ENCODE measurements at regions not wholly inside any gene's neighbourhood (a gene's known extent, or its start where the extent isn't known, plus 50 kb on each side); places are given as distances from the start of the nearest gene placed in this dataset.

- Histone ChIP-seq H3K27me3 (no peaks in the 10 kb centered on the region), H3K9me3 (peaks cover 0 to 2% of the 10 kb centered on the region in 2 donors), H3K4me3 (no peak overlapping the region), H3K36me3 (no peaks in the 10 kb centered on the region), H3K4me1 (no peaks in the 10 kb centered on the region), H3K27ac (no peak overlapping the region)
- no peak for TF ChIP-seq CTCF (IDR thresholded peaks at IDR 0.05)
- ATAC-seq = no peak
- intact Hi-C loops (cut with DNase I) = no loop called here
- no peak for DNase-seq
These were observed 739.4 kb upstream of the RAB6C start for GRCh38 chr2:129240061-129240460.

GRCh38 chr2:129242269-129242668, 737.2 kb upstream of the RAB6C start:
- no peak for ATAC-seq

GRCh38 chr2:129247751-129248150, 731.7 kb upstream of the RAB6C start:
- ATAC-seq (no peak), DNase-seq (no peak)
- intact Hi-C loops (cut with DNase I) = no loop called here
- H3K27me3 ChIP-seq = no peaks in the 10 kb centered on the region
- no peak overlapping the region for H3K4me3 ChIP-seq
- H3K27ac ChIP-seq = no peak overlapping the region
- no peaks in the 10 kb centered on the region for H3K36me3 ChIP-seq
- H3K9me3 ChIP-seq = no peaks in the 10 kb centered on the region
- no peaks in the 10 kb centered on the region for H3K4me1 ChIP-seq
- TF ChIP-seq CTCF (IDR thresholded peaks at IDR 0.05) = no peak

More at GRCh38 chr2:129242269-129242668, 737.2 kb upstream of the RAB6C start:
- no peak for DNase-seq
- intact Hi-C loops (cut with DNase I) = no loop called here
- no peaks in the 10 kb centered on the region for H3K4me1 ChIP-seq
- TF ChIP-seq CTCF (IDR thresholded peaks at IDR 0.05) = no peak
- H3K27ac ChIP-seq = no peak overlapping the region
- H3K9me3 ChIP-seq = no peaks in the 10 kb centered on the region
- H3K4me3 ChIP-seq = no peak overlapping the region
- no peaks in the 10 kb centered on the region for H3K27me3 ChIP-seq
- no peaks in the 10 kb centered on the region for H3K36me3 ChIP-seq

GRCh38 chr2:129248198-129248597, 731.3 kb upstream of the RAB6C start:
- intact Hi-C loops (cut with DNase I) = no loop called here
- Histone ChIP-seq H3K9me3 (no peaks in the 10 kb centered on the region), H3K36me3 (no peaks in the 10 kb centered on the region), H3K4me1 (no peaks in the 10 kb centered on the region), H3K27ac (no peak overlapping the region), H3K4me3 (no peak overlapping the region), H3K27me3 (no peaks in the 10 kb centered on the region)
- no peak for ATAC-seq
- no peak for DNase-seq
- TF ChIP-seq CTCF (IDR thresholded peaks at IDR 0.05) = no peak

GRCh38 chr2:129252781-129253460, 726.5 kb upstream of the RAB6C start:
- no peaks in the 10 kb centered on the region for H3K4me1 ChIP-seq
- TF ChIP-seq CTCF (IDR thresholded peaks at IDR 0.05) = no peak
- intact Hi-C loops (cut with DNase I) = no loop called here
- H3K9me3 ChIP-seq = no peaks in the 10 kb centered on the region
- DNase-seq (peak in 1 of 4 donors; percentile 9), ATAC-seq (no peak)
- no peak overlapping the region for H3K4me3 ChIP-seq
- H3K27ac ChIP-seq = no peak overlapping the region
- H3K36me3 ChIP-seq = no peaks in the 10 kb centered on the region
- H3K27me3 ChIP-seq = no peaks in the 10 kb centered on the region
